HG02970 (cell line): ENCODE measurements at regions not wholly inside any gene's neighbourhood (a gene's known extent, or its start where the extent isn't known, plus 50 kb on each side); places are given as distances from the start of the nearest gene placed in this dataset.

Source experiments
- ATAC-seq: cut with Tn5 transposase; IDR thresholded peaks from one replicate; pipeline ENCODE4 v1.9.1; 2021; ENCODE audit warnings: mild to moderate bottlenecking, moderate library complexity, moderate number of reproducible peaks; ENCODE audit not compliant: unreplicated experiment, low FRiP score

GRCh38 chr5:110203661-110204060 lies 513.9 kb downstream of the MAN2A1 start:
- ATAC-seq, result no peak

- no peak for ATAC-seq
These were observed 517.1 kb downstream of the TMEM232 start for GRCh38 chr5:110209401-110209800.

GRCh38 chr5:110218981-110219380 lies 507.5 kb downstream of the TMEM232 start:
- no peak for ATAC-seq

- ATAC-seq, result no peak
These were observed 506.7 kb downstream of the TMEM232 start for GRCh38 chr5:110219769-110220168.

- no peak for ATAC-seq
These were observed 505.4 kb downstream of the TMEM232 start for GRCh38 chr5:110221036-110221435.

- no peak for ATAC-seq
These were observed 502.4 kb downstream of the TMEM232 start for GRCh38 chr5:110224050-110224449.

- ATAC-seq, result no peak
These were observed 500.5 kb downstream of the TMEM232 start for GRCh38 chr5:110225949-110226348.

- ATAC-seq, result no peak
These were observed 486.7 kb downstream of the TMEM232 start for GRCh38 chr5:110239786-110240185.

- no peak for ATAC-seq
These were observed 483.5 kb downstream of the TMEM232 start for GRCh38 chr5:110242950-110243349.

GRCh38 chr5:110248921-110249320 lies 477.6 kb downstream of the TMEM232 start:
- no peak for ATAC-seq

GRCh38 chr5:110250355-110250754 lies 476.1 kb downstream of the TMEM232 start:
- ATAC-seq, result no peak

GRCh38 chr5:110250755-110251154 lies 475.7 kb downstream of the TMEM232 start:
- ATAC-seq, result no peak

- no peak for ATAC-seq
These were observed 475.1 kb downstream of the TMEM232 start for GRCh38 chr5:110251366-110251765.

- no peak for ATAC-seq
These were observed 471.3 kb downstream of the TMEM232 start for GRCh38 chr5:110255194-110255593.

- no peak for ATAC-seq
These were observed 470.2 kb downstream of the TMEM232 start for GRCh38 chr5:110256298-110256697.

GRCh38 chr5:110257971-110258370 lies 468.5 kb downstream of the TMEM232 start:
- ATAC-seq, result no peak

GRCh38 chr5:110258460-110259216 lies 467.8 kb downstream of the TMEM232 start:
- no peak for ATAC-seq

- no peak for ATAC-seq
These were observed 463.7 kb downstream of the TMEM232 start for GRCh38 chr5:110262749-110263148.

- no peak for ATAC-seq
These were observed 461.8 kb downstream of the TMEM232 start for GRCh38 chr5:110264661-110265060.

- ATAC-seq, result no peak
These were observed 461.3 kb downstream of the TMEM232 start for GRCh38 chr5:110265162-110265561.

GRCh38 chr5:110267714-110268113 lies 458.8 kb downstream of the TMEM232 start:
- no peak for ATAC-seq

- ATAC-seq, result no peak
These were observed 458.2 kb downstream of the TMEM232 start for GRCh38 chr5:110268283-110268682.

GRCh38 chr5:110268985-110269384 lies 457.5 kb downstream of the TMEM232 start:
- no peak for ATAC-seq
